ENCODE measurements at regions not wholly inside any gene's neighbourhood (a gene's known extent, or its start where the extent isn't known, plus 50 kb on each side); places are given as distances from the start of the nearest gene placed in this dataset.

DNA sequence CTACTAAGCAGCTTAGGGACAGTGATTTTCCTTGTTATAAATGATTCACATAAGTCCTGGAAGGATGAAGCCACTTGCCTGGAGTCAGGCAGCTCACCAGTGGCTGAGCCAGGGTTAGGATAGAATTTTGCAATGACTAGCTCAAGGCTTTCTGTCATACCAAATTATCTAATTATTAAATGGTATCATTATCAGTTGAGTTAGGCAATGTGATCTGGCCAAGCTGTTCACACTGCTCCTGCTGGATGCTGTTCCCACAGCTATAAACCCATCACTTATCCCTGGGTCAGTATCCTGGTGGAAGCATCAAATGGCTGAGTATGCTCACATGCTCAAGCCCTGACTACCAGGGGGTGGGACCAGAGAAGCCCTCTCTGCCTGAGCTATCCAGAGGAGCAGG is 235.2 kb downstream of the MTX2 start:
- no peak for DNase-seq

DNA sequence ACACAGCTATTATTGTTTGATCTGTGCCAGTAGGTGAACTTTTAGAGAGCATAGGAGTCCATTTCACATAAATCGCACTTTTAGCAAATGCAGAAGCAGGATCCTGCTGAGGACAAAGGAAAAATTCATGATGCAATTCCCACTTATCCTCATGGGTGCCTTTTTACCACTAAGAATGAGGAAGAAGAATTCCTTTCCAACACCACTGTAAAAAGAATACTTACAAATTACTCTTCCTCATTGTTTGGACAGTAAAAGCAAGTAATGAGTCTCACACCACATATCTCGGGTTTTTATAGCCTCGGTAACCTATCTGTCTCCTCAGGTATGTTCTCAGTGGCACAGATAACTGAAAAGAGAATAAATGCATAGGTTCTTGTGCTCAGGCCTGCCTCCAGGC is 238.5 kb downstream of the MTX2 start:
- no peak for DNase-seq

DNA sequence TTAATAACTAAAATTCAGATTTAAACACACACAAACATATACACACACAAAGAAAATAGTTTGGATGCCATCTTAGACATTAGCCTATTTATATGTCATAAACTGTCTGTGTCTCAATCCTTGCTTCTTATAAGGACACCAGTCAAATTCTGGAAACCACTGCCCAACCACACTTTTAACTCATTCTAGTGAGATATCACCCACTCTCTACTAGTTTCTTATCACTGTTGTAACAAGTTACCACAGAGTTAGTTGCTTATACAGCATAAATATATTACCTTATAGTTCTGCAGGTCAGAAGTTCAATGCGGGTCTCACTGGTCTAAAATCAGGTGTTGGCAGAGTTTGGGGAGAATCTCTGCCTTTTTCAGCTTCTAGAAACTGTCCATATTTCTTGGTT is 239.1 kb downstream of the MTX2 start:
- DNase-seq, result no peak

DNA sequence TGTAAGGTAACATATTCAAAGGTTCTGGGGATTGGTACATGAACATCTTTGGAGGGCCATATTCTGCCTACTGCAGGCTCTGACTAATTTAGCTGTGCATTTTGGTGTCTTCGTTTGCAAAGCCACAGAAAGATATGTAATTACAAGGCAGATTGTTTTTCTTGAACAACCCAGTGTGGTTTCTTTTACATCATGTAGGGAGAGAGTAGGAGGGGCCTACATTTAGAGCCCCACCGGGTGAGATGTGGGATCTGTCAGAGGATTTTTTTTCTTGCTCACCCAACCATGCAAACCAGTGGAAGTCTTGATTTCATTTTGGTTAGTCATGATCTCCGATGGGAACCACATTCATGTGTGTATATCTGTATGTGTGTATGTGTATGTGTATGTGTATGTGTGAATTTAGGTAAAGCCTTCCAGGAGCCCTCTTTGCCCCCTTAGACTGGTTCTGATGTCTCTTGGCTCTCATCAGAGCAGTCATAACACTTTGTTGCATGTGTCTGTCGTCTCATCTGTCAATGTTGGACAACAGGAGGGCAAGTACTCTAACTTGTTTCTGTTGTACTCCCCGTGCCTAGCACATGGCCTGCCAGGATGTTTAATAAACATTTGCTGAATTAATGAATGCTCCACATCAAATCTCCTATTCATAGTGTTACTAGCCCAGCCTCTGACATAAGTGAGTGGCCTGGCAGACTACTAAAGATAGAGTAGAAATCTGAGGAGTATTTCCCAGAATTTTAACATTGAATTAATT is 239.9 kb downstream of the MTX2 start:
- DNase-seq, result no peak

DNA sequence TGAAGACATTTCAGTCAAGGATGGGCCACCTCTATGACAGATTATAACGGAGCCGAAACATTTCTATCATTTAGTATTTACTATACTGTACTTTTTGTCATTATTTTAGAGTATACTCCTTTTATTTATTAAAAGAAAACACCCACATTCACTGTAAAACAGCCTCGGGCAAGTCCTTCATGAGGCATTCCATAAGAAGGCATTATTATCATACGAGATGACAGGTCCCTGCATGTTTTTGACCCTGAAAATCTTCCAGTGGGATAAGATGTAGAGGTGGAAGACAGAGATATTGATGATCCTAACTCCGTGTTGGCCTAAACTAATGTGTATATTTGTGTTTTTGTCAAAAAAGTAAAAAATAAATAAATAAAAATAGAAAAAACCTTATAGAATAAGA is 245.0 kb downstream of the MTX2 start:
- DNase-seq, result no peak

DNA sequence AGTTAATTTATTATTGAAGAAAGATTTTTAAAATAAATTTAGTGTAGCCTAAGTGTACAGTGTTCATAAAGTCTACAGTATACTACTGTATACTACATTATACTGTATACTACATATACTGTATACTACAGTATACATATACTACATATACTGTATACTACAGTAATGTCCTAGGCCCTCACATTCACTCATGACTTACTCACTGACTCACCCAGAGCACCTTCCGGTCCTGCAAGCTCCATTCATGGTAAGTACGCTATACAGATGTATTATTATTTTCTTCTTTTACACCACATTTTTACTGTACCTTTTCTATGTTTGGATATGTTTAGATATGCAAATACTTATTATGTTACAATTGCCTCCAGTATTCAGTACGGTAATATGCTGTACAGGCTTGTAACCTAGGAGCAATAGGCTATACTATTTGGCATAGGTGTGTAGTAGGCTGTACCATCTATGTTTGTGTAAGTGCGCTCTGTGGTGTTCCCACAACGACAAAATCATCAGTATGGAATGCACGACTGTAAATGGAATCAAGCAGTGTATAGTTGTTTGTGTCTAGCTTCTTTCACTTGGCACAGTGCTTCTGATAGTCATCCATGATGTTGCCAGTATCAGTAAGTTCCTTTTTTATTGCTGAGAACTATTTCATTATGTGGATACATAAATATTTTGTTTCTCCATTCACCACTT is 245.7 kb downstream of the MTX2 start:
- no peak for DNase-seq

DNA sequence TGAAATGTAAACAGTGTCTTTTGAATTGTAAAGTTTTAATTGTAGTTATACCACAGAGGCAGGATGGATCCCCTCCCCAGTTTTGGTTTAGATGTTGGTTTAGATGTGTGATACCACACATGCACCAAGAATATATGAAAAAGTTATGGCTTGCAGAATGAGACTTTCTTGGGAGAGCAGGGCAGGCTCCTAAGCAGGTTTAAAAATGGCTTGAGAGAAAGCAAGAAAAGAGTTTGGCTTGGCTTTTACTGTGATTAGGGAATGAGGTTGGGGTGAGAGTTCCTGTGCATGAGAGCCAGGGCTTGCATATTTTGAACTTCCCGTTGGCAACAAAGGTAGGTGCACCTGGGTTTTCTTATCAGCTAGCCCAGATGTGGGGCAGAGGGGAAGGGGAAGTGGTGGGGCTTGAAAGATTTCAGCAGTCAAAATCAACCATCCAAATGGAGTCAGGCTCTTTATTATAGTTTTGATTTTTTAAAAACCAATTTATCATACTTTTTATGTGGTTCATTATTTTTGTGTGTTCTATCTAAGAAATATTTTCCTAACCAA is 246.9 kb downstream of the MTX2 start:
- no peak for DNase-seq

DNA sequence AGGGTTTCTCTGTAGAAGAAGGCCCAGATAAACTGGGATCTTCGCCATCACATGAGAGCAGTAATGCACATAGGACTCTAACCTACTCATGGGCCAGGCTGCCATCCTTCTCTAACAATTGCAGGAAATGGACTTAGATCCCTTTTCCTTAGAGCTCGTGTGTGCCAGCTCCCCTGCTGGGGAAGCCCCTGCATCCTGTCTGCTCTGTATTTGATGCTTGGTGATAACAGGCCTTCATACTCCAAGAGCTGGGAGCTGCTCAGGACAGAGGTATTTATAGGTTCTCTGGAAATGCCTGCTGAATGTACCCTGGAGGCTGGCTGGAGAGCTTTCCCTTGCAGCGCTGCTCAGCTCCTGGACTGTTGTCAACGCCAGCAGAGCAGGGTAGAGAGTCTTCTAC is 249.6 kb downstream of the MTX2 start:
- no peak for DNase-seq

DNA sequence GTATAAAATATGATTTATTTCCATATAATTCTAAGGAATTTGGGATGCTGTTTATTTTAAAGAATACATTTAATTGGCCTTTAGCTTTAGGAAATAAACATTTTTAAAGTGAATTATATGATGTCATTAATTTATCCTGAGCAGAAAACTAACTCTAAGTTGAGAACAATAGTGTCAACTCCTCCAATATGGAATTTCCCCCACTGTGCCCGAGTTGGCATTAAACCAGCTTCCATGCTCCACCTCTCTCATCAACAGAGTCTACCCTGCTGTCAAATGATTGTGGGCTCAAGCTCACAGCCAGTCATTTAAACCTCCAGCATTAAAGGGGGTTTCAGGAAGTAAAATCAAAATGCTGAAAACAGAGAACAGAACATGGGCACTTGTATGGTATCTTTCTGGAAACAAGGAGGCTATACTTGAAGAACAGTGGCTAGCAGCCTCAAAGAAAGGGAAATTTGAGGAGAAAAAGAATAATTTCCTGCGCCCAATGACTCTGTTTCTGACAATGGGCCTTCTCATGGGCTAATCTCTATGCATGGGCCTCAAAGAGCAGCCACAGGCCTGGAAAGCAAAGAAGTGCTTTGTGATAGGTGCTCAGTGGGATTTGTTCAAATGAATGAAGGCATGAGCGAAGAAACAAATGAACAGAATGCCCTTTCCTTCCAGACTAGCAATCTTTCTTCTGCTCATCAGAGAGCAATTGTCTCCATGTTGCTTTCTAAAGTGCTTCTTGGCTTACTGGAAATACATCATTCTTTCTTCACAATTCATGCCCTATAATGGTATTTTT is 252.8 kb downstream of the MTX2 start:
- DNase-seq, result no peak

DNA sequence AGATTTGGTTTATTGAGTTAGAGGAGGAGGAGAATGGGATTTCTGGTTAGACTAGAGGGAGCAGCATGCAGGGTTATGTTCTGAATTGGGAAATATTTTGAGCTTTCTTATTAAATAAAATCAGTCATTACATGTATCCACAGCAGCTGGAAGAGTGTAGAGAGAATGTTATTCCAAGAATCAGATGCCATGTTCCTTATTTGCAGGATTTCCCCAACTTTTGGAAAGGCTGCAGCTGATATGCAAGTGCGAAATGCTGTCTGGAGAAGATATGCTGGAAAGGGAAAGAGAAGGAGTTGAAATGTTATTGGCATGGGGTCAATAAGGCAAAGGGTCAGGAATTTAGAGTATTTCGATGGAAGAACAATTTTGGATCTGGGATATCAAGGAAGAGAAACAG is 255.8 kb downstream of the MTX2 start:
- DNase-seq, result no peak

DNA sequence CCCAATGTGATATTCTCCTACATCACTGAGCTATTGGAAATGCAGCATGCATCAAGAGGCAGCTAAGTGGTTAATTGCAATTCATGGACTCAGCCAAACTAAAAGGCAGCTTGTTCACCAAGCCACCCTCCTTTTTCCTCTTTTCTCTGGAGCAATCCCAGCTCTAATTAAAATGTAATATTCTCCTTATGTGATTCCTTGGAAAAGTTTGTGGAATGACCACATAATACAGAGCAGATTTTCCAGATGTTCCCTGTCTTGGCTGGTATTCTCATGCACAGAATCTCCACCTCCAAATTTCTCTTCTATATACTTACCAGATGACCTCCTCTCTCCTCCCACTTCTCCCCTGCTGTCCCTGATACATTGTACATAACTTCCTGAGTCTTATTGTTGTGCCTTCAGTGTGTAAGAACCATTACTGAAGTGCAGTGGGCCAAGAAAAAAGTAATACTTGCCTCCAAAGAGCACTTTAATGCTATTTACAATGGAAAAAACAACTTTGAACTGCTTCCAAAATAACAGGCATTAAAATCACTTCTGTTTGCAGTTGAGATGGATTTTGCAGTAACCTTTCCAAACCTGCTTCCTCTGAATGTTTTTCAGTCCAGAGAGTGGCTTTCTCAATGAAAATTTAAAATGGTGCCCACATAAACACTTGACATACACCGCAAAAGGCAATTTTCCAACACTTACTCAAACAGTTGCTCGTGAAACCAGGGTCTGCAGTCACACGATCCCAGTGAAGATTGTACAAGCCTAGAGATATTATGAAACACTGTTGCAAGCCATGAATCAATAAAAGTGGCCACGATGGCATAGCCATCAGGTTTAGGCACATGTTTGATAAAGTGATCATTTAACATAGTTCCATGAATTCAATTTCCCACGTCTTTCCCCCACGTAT is 258.0 kb downstream of the MTX2 start:
- no peak for DNase-seq

DNA sequence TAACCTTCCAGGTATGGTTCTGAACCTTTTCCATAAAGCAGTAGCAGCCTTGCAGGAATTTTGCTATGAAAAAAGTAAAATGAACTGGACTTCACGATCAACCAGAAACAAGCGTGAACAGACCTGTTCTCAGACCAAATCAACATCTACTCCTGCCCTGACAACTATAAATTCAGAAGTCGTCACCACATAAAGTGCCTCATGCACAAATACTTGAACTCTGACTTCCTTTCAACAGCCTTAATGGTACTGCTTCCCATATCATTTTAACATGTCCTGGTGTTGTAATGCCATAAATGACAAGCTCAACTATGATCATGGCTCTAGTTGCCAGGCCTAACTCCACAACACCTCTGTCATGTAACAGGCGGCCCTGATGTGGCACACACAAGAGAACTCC is 262.4 kb downstream of the MTX2 start:
- DNase-seq, result no peak

DNA sequence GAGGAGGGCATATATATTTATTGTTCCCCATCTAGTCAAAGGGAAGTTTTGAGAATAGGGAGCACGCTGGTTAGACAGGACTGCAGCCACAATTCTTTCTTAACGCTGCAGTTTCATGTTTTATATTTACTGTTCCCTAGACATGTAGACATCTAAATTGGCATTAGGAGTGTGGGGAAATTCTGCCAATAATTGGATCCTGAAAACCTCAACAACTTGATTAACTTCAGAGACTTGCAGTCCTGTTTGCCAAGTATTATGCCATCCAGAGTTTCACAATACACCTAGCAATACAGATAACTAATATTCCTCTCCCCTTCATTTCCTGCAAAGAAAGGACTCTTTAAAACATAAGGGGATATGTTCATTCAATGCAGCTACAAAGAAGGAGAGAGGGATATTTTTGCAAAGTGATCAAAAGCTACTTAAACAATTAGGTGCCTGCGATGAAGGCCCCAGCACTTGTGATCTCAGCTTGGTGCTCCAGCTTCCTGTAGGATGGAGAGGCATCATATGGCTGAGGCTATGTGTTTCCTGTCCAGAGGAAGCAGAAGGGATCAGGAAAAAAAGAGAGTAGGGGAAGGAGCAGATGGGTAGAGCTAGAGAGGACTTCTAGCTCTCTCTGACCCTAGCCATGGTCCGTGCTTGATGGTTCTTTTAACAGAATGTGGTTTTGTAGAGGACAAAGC is 264.4 kb downstream of the MTX2 start:
- no peak for DNase-seq

DNA sequence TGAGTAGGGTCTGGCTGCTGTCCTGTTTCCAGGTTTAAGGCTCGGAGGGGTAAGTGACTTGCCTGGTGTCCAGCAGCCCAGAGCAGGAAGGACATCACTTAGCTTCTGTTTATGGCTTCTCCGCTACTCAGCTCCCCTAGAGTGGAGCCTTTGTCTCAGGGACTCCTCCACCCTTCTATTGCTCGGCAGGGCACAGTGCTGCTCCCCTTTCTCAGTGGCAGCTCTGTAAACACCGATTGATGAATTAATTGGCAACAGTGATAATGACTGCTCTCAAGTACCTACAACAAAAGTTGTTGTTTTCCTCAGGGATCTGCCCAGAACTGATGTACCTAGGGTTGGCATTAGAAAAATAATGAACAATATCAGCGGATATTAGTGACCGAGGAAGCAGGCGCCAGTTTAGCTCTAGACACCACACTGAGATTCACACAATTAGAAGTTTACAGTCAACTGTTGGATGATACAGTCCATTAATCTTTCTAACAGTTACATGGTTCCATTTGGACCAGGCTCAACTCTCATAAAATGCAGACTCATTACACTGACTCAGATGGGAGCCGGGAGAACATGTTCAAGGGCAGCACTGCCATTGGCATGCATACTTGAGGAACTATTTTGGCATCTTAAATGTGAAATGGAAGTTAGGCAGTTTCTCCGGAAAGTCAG is 265.7 kb downstream of the MTX2 start:
- no peak for DNase-seq

DNA sequence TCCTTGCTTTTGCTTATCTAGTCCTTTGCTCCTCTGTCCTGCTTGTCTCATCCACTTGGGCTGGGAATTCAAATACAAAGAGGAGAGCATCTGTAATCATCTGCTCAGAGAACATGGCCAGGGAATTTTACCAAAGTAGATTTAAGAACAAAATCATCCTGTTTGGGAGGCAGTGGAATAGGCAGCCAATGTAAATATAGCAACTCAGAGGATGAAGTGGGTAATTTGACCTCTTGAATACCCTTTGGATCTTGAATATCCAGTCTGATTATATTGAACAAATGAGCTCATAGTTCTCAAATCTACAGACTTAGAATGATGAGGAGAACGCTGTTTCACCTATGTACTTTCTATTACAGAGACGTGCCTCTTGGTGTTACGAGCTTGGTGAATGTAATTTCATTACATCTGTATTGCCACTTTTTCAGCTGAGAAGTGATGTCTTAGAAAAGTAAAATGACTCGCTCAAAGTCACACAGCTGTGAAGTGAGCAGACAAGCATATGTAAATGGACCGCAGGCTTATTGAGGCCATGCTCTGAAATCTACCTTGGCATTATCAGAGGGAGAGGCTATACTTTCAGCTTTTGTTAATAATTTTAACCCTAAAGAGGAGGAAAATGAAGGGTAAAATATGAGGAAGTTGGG is 266.3 kb downstream of the MTX2 start:
- no peak for DNase-seq

DNA sequence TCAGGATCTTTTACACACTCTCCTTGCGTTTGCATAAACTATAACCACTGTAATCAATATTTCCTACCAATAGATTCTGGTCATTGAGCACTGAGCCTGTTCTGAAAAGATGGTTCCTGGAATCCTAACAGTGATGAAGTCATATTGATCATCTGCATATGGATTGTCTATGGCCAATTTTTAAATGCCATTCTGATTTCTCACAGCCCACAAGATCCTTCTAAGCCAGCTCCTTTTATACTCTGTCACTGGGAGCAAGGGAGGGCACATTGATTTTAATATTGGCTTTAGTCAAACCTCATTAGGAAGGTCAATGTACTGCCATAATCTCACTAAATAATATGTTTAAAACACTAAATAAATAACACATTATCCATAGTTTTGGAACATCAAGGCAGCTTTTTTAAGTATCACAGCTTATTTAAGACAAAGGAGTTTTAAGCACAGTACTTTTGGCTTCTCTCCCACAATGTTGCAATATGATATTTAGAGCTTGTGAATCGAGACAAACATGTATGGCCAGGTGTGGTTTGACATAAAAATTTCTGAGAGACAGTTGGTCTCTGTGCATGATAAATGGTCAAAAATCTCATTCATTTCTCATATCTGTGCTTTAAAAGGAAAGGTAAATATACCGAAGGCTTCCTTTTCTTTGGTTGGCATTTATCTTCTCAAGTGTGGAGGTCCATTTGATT is 267.3 kb downstream of the MTX2 start:
- DNase-seq, result no peak

DNA sequence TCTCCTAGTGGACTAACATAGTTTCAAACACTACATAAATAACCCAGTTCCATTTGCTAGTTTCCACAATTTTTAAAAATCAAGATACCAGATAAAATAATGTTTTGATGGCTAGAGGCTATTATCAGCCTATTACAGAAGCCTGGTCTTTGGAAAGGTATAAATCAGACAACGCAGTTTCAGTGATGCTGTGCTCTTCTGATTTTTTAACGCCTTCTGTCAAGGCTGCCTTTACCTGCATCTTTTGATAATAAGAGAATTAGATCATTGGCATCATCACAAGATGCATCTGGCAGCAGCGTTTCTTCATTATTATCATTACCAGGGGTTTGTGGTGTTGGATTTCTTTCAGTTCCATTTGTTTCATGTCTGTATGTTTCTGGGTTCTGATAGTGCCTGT is 268.7 kb downstream of the MTX2 start:
- DNase-seq, result no peak

DNA sequence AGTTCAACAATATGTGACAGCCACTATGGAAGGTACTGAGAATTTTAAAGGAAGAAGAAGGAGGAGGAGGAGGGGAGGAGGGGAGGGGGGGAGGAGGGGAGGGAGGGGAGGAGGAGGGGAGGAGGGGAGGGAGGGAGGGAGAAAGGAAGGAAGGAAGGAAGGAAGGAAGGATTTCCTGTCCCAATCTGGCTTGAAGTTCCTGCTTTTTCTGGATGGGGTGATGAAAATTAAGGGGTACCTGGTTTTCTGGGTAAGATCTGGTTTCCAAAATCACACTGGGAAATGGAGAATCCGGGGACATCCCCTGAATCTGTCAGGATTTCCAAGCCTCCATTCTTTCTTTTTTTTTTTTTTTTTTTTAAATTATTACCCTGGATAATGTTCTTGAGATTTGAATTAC is 271.8 kb downstream of the MTX2 start:
- no peak for DNase-seq

DNA sequence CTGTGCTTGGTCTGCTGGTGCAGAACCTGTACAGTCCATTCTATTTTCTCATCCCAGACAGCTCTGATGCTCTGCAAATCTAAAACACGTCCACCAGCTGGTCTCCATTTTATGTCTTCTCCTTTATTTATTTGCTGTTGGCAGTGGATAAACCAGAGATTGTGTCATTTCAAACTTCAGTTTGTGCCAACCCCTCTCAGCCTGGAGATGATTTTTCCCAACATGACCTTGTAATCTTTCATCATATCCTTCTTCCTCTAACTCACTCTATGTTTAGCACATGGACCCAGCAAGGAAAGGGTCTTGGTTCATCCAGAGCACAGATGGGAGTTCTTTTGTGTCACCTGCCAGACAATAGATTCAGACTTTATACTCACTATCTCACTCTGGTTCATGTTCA is 273.2 kb downstream of the MTX2 start:
- DNase-seq, result no peak

DNA sequence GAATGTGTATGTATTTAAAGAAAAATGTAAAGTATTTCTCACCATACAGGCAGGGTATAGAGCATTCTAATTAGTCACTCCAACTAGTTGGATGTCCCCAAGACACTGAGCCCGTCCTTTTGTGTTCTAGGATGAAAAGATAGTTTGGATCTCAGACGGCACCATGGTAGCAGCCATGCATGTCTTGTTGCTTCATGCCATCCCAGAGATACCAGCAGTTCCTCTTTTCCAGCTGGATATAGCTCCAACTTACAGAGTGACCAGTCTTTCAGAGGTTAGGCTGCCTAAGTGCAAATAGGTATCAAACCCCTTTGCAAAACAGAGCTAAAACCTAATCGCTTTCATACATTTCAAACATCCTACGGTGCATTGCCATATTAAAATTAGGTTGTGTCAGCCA is 275.3 kb downstream of the MTX2 start:
- no peak for DNase-seq

Measured in occipital lobe (tissue), 1 donor.